Sigmoid colon (tissue), 4 donors: ENCODE measurements at regions not wholly inside any gene's neighbourhood (a gene's known extent, or its start where the extent isn't known, plus 50 kb on each side); places are given as distances from the start of the nearest gene placed in this dataset.

Experiments used
- POLR2AphosphoS5 ChIP-seq, 4 donors: sonication (generic); formaldehyde crosslinking; IDR thresholded peaks; one replicate each; pipeline ENCODE4 v1.6.1; 2017; ENCODE audit warnings: antibody characterized with exemption in 4 of 4
- TF ChIP-seq, protein P1 (sequence below), 4 experiments: fragments of 450-650 bp in 3 of 4; fragments of 200-600 bp in 1 of 4; IDR thresholded peaks; one replicate each; pipeline ENCODE4 v1.5.1; 2016 to 2019; ENCODE audit warnings: antibody characterized with exemption in 4 of 4, mild to moderate bottlenecking in 3 of 4, moderate library complexity in 2 of 4

- TF ChIP-seq POLR2AphosphoS5 (IDR thresholded peaks at IDR 0.05) = no peak
- TF ChIP-seq, protein P1, sequence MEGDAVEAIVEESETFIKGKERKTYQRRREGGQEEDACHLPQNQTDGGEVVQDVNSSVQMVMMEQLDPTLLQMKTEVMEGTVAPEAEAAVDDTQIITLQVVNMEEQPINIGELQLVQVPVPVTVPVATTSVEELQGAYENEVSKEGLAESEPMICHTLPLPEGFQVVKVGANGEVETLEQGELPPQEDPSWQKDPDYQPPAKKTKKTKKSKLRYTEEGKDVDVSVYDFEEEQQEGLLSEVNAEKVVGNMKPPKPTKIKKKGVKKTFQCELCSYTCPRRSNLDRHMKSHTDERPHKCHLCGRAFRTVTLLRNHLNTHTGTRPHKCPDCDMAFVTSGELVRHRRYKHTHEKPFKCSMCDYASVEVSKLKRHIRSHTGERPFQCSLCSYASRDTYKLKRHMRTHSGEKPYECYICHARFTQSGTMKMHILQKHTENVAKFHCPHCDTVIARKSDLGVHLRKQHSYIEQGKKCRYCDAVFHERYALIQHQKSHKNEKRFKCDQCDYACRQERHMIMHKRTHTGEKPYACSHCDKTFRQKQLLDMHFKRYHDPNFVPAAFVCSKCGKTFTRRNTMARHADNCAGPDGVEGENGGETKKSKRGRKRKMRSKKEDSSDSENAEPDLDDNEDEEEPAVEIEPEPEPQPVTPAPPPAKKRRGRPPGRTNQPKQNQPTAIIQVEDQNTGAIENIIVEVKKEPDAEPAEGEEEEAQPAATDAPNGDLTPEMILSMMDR (IDR thresholded peaks at IDR 0.05) = no peak
These were observed 947.4 kb upstream of the CITED2 start for GRCh38 chr6:140321891-140322290.
